GM12878 (cell line): ENCODE measurements at regions not wholly inside any gene's neighbourhood (a gene's known extent, or its start where the extent isn't known, plus 50 kb on each side); places are given as distances from the start of the nearest gene placed in this dataset.

ENCODE experiments used
- FOXM1 ChIP-seq: IDR thresholded peaks from 2 replicates; pipeline ENCODE4 v1.6.1; 2012; ENCODE audit warnings: low read depth, mild to moderate bottlenecking, inconsistent platforms, low read length, moderate library complexity
- JUND ChIP-seq: IDR thresholded peaks from 2 replicates; pipeline ENCODE4 v1.6.1; 2012; ENCODE audit warnings: low read depth, mild to moderate bottlenecking, low read length, improper control_type of control experiment, moderate library complexity
- KDM1A ChIP-seq: fragments of 200-600 bp; sonication (generic); IDR thresholded peaks from 2 replicates; pipeline ENCODE4 v1.6.1; 2016; ENCODE audit warnings: borderline replicate concordance
- MEF2A ChIP-seq: IDR thresholded peaks from 2 replicates; pipeline ENCODE4 v1.6.1; 2011; ENCODE audit warnings: low read depth, mild to moderate bottlenecking, low read length, moderate library complexity; ENCODE audit not compliant: insufficient read depth
- NFYB ChIP-seq: IDR thresholded peaks from 2 replicates; pipeline ENCODE4 v1.6.1; 2011; ENCODE audit warnings: low read depth, mild to moderate bottlenecking, low read length, improper control_type of control experiment, moderate library complexity; ENCODE audit not compliant: insufficient read depth
- PAX5 ChIP-seq: IDR thresholded peaks from 2 replicates; pipeline ENCODE4 v1.6.1; 2011; ENCODE audit warnings: low read depth, low read length, borderline replicate concordance
- POLR2AphosphoS2 ChIP-seq: IDR thresholded peaks from 2 replicates; pipeline ENCODE4 v1.6.1; 2011; ENCODE audit warnings: low read depth, mild to moderate bottlenecking, low read length, improper control_type of control experiment, moderate library complexity
- RBBP5 ChIP-seq: fragments of 200-600 bp; sonication (generic); conservative IDR thresholded peaks from 2 replicates; pipeline ENCODE4 v1.6.1; 2016
- SREBF1 ChIP-seq: IDR thresholded peaks from 2 replicates; pipeline ENCODE4 v1.6.1; 2012; ENCODE audit warnings: mild to moderate bottlenecking, low read length
- TBL1XR1 ChIP-seq: IDR thresholded peaks from 2 replicates; pipeline ENCODE4 v1.6.1; 2012; ENCODE audit warnings: low read depth, low read length, improper control_type of control experiment
- TCF3 ChIP-seq: IDR thresholded peaks from 2 replicates; pipeline ENCODE4 v1.6.1; 2012; ENCODE audit warnings: low read depth, mild to moderate bottlenecking, low read length, borderline replicate concordance; ENCODE audit not compliant: insufficient read depth
- ZNF207 ChIP-seq: fragments of 450-650 bp; IDR thresholded peaks from 2 replicates; pipeline ENCODE4 v1.6.1; 2014; ENCODE audit warnings: antibody characterized with exemption, mild to moderate bottlenecking, borderline replicate concordance
- ZNF384 ChIP-seq: IDR thresholded peaks from 2 replicates; pipeline ENCODE4 v1.6.1; 2012; ENCODE audit warnings: low read depth, mild to moderate bottlenecking, low read length, improper control_type of control experiment, borderline replicate concordance
- ZNF622 ChIP-seq: fragments of 450-650 bp; IDR thresholded peaks from 2 replicates; pipeline ENCODE4 v1.6.1; 2017; ENCODE audit warnings: mild to moderate bottlenecking, inconsistent platforms
- ZSCAN29 ChIP-seq: fragments of 450-650 bp; IDR thresholded peaks from 2 replicates; pipeline ENCODE4 v1.6.1; 2017; ENCODE audit warnings: mild to moderate bottlenecking, moderate library complexity
- TF ChIP-seq, protein P1 (sequence below): fragments of 150-350 bp; IDR thresholded peaks from 2 replicates; pipeline ENCODE4 v1.6.1; 2014; ENCODE audit warnings: mild to moderate bottlenecking, low read depth, low read length
- TF ChIP-seq, protein P2 (sequence below): fragments of 450-650 bp; IDR thresholded peaks from 2 replicates; pipeline ENCODE4 v1.6.1; 2018; ENCODE audit warnings: mild to moderate bottlenecking, low read depth, moderate library complexity; ENCODE audit not compliant: partially characterized antibody
- TF ChIP-seq, protein P3 (sequence below): fragments of 450-650 bp; conservative IDR thresholded peaks from 2 replicates; pipeline ENCODE4 v1.6.1; 2017; ENCODE audit warnings: mild to moderate bottlenecking, moderate library complexity
- TF ChIP-seq, protein P4 (sequence below): fragments of 450-650 bp; formaldehyde crosslinking; IDR thresholded peaks from 2 replicates; pipeline ENCODE4 v1.5.0; 2022; ENCODE audit warnings: mild to moderate bottlenecking, missing genetic modification characterization

DNA sequence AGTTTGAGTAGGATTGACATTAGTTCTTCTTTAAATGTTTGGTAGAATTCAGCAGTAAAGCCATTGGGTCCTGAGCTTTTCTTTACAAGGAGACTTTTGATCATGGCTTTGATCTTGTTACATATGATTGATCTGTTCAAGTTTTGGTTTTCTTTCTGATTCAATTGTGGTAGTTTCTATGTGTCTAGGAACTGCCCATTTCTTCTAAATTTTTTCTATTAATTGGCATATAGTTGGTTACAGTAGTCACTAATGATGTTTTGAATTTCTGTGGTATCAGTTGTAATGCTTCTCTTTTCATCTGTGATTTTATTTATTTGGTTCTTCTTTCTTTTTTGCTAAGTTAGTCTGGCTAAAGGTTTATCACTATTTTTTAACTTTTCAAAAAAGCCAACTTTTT lies 73.3 kb upstream of the DLGAP1 start (continued):
- TF ChIP-seq, protein P1, sequence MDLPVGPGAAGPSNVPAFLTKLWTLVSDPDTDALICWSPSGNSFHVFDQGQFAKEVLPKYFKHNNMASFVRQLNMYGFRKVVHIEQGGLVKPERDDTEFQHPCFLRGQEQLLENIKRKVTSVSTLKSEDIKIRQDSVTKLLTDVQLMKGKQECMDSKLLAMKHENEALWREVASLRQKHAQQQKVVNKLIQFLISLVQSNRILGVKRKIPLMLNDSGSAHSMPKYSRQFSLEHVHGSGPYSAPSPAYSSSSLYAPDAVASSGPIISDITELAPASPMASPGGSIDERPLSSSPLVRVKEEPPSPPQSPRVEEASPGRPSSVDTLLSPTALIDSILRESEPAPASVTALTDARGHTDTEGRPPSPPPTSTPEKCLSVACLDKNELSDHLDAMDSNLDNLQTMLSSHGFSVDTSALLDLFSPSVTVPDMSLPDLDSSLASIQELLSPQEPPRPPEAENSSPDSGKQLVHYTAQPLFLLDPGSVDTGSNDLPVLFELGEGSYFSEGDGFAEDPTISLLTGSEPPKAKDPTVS, result no peak
- TF ChIP-seq ZSCAN29 (no peak), TBL1XR1 (no peak), NFYB (no peak), ZNF207 (no peak), POLR2AphosphoS2 (no peak), KDM1A (no peak), JUND (no peak), FOXM1 (no peak), ZNF384 (no peak), PAX5 (no peak), ZNF622 (no peak), MEF2A (no peak), RBBP5 (no peak), SREBF1 (no peak), TCF3 (no peak)
- TF ChIP-seq, protein P2, sequence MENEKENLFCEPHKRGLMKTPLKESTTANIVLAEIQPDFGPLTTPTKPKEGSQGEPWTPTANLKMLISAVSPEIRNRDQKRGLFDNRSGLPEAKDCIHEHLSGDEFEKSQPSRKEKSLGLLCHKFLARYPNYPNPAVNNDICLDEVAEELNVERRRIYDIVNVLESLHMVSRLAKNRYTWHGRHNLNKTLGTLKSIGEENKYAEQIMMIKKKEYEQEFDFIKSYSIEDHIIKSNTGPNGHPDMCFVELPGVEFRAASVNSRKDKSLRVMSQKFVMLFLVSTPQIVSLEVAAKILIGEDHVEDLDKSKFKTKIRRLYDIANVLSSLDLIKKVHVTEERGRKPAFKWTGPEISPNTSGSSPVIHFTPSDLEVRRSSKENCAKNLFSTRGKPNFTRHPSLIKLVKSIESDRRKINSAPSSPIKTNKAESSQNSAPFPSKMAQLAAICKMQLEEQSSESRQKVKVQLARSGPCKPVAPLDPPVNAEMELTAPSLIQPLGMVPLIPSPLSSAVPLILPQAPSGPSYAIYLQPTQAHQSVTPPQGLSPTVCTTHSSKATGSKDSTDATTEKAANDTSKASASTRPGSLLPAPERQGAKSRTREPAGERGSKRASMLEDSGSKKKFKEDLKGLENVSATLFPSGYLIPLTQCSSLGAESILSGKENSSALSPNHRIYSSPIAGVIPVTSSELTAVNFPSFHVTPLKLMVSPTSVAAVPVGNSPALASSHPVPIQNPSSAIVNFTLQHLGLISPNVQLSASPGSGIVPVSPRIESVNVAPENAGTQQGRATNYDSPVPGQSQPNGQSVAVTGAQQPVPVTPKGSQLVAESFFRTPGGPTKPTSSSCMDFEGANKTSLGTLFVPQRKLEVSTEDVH, result no peak
- TF ChIP-seq, protein P3, sequence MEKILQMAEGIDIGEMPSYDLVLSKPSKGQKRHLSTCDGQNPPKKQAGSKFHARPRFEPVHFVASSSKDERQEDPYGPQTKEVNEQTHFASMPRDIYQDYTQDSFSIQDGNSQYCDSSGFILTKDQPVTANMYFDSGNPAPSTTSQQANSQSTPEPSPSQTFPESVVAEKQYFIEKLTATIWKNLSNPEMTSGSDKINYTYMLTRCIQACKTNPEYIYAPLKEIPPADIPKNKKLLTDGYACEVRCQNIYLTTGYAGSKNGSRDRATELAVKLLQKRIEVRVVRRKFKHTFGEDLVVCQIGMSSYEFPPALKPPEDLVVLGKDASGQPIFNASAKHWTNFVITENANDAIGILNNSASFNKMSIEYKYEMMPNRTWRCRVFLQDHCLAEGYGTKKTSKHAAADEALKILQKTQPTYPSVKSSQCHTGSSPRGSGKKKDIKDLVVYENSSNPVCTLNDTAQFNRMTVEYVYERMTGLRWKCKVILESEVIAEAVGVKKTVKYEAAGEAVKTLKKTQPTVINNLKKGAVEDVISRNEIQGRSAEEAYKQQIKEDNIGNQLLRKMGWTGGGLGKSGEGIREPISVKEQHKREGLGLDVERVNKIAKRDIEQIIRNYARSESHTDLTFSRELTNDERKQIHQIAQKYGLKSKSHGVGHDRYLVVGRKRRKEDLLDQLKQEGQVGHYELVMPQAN, result no peak
- TF ChIP-seq, protein P4, sequence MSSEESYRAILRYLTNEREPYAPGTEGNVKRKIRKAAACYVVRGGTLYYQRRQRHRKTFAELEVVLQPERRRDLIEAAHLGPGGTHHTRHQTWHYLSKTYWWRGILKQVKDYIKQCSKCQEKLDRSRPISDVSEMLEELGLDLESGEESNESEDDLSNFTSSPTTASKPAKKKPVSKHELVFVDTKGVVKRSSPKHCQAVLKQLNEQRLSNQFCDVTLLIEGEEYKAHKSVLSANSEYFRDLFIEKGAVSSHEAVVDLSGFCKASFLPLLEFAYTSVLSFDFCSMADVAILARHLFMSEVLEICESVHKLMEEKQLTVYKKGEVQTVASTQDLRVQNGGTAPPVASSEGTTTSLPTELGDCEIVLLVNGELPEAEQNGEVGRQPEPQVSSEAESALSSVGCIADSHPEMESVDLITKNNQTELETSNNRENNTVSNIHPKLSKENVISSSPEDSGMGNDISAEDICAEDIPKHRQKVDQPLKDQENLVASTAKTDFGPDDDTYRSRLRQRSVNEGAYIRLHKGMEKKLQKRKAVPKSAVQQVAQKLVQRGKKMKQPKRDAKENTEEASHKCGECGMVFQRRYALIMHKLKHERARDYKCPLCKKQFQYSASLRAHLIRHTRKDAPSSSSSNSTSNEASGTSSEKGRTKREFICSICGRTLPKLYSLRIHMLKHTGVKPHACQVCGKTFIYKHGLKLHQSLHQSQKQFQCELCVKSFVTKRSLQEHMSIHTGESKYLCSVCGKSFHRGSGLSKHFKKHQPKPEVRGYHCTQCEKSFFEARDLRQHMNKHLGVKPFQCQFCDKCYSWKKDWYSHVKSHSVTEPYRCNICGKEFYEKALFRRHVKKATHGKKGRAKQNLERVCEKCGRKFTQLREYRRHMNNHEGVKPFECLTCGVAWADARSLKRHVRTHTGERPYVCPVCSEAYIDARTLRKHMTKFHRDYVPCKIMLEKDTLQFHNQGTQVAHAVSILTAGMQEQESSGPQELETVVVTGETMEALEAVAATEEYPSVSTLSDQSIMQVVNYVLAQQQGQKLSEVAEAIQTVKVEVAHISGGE (CRISPR knock-in tag), result no peak
